Omental fat pad (tissue), 3 donors: ENCODE measurements at regions not wholly inside any gene's neighbourhood (a gene's known extent, or its start where the extent isn't known, plus 50 kb on each side); places are given as distances from the start of the nearest gene placed in this dataset.

Experiments used
- ATAC-seq: fragments of 150-250 bp; one replicate; pipeline ENCODE4 v1.9.1; 2016; ENCODE audit warnings: mild to moderate bottlenecking, moderate library complexity; ENCODE audit not compliant: low FRiP score
- DNase-seq: peaks from one replicate; pipeline ENCODE4 v3.0.0-alpha.2; 2019; ENCODE audit warnings: low spot score
- TF ChIP-seq, protein P1 (sequence below), 3 donors: fragments of 450-650 bp; IDR thresholded peaks; one replicate each; pipeline ENCODE4 v1.5.1; 2016 to 2017; ENCODE audit warnings: antibody characterized with exemption in 3 of 3, mild to moderate bottlenecking in 3 of 3, moderate library complexity in 2 of 3

DNA sequence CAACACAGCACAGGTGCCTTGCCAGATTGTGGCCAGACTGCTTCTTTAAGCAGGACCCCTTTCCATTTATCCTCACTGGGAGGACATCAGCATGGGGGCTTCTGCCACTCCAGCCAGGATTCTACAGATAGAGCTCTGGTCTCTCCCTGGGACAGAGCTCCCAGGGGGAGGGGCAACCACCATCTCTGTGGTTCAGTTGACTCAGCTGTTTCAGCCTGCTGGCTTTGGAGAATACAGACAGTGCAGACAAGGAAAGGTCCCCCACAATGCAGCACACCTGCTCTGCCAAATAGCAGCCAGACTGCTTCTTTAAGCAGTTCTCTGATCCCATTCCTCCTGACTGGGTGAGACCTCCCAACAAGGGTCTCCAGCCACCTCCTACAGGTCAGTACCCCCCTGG, 132.8 kb downstream of the OR2K2 start:
- ATAC-seq (no peak), DNase-seq (no peak)
- TF ChIP-seq, protein P1, sequence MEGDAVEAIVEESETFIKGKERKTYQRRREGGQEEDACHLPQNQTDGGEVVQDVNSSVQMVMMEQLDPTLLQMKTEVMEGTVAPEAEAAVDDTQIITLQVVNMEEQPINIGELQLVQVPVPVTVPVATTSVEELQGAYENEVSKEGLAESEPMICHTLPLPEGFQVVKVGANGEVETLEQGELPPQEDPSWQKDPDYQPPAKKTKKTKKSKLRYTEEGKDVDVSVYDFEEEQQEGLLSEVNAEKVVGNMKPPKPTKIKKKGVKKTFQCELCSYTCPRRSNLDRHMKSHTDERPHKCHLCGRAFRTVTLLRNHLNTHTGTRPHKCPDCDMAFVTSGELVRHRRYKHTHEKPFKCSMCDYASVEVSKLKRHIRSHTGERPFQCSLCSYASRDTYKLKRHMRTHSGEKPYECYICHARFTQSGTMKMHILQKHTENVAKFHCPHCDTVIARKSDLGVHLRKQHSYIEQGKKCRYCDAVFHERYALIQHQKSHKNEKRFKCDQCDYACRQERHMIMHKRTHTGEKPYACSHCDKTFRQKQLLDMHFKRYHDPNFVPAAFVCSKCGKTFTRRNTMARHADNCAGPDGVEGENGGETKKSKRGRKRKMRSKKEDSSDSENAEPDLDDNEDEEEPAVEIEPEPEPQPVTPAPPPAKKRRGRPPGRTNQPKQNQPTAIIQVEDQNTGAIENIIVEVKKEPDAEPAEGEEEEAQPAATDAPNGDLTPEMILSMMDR (IDR thresholded peaks at IDR 0.05), result no peak

DNA sequence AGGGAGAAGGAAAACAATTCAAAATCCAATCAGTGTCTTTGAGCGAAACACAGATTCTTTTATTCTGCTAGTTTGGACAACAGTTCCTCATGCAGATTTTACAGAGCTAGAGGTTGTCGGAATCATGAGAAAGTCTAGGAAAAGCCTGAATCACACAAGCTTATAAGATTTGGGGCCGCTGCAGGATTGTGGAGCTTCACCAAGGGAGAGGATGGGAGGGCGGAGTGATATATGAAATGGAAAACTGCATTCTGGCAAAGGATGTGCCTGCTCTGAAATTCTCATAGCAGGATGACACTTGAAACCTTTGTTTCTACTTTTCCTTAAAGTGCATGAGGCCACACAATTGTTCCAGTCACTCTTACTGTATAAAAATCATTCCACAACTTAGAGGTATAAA, 134.3 kb downstream of the OR2K2 start:
- ATAC-seq, result no peak
- no peak for DNase-seq
- TF ChIP-seq, protein P1 (IDR thresholded peaks at IDR 0.05), result no peak

DNA sequence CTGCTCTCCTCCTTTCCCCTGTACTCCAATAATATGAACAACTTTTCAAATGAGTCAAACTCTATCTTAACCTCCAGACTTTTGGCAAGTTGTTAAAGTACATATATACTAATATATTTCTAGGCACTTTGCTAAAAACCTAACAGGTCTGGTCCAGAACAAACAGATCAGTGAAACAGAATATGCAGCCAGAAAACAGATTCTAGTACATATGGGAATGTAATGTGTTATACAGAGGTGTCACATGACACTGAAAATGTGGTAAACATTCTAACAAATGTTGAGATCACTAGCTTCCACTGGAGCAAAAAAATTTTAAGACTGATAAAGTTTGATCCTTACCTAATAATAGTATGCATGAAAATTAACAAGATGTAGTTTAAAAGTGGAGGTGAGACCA, 136.9 kb downstream of the OR2K2 start:
- ATAC-seq (no peak), DNase-seq (no peak)
- TF ChIP-seq, protein P1 (IDR thresholded peaks at IDR 0.05), result no peak

DNA sequence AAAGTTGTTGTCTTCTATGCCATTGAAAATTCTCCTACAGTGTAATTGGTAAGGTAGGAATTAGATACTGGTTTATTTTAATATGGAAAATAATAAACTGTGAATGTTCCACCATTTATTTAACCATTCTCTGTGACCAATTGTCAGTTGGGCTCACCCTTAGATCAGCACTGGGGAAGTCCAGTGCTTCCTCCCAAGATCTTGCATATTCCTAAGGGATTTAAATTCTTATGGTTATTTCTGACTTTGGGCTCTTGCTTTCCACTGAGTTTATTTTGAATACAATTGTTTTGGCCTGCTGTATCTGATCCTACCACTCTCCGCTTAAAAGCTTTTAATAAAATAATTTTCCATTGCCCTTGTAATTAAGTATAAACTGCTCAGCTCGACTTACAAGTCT, 137.4 kb downstream of the OR2K2 start:
- TF ChIP-seq, protein P1 (IDR thresholded peaks at IDR 0.05), result no peak
- no peak for ATAC-seq
- no peak for DNase-seq

DNA sequence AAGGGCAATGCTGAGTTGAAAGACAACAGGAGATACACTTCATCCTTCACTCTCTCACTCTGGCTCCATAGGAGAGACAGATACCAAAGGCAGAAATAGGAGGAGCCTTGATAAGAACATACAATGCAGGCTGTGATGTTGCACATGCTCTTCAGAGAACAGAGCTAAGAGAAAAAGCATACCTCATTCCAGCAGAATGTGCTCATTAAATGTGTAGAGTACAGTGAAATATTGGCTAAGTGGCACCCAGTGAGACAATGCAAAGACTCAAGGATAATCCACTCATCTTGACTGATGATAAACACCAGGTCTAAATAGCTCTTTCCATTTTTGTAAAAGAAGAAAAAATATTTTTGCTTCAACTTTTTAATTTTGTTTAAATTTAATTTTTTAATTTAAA, 139.7 kb downstream of the OR2K2 start:
- ATAC-seq (no peak), DNase-seq (no peak)
- TF ChIP-seq, protein P1 (IDR thresholded peaks at IDR 0.05), result no peak

DNA sequence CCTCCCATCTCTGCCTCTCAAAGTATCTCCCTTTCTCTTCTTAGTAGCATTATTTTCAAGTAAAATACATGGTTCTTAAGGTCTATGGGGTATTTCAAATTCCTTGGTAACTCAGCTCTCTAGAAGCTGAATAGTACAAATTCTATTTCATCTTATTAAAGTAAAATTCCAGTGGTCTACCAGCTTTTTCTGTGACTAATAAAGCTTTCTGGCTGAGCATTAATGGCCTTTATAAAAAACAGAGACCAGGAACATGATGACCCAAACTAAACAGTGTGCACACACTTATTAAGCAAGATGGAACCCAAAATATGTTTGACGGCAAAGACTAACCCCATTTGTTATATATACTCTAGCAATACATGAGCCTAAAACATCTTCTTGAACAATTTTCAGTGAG, 142.6 kb downstream of the OR2K2 start:
- DNase-seq (no peak), ATAC-seq (no peak)
- TF ChIP-seq, protein P1 (IDR thresholded peaks at IDR 0.05), result no peak

DNA sequence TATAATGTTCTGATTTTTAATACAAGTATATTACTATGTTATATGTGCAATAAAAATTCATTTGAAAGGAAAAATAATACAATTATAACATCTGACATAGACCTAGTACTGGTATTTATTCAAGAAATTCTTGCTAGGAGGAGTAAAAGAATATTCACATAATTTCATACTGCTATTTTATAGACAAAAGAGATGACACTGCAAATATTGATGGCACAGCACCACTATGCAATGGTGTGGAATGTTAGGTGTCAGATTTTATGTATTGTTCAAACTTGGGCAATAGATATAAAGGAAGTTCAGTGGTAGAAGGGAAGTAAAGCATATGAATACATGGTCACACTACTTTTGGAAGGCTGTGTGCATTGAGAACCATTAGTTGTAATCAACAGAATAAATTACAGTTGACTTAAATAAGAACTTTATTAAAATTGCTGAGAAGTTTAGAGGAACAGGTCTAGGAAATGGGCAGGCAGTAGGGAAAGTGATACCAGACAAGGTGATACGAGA, 143.9 kb downstream of the OR2K2 start:
- TF ChIP-seq, protein P1 (IDR thresholded peaks at IDR 0.05), result no peak
- ATAC-seq (no peak), DNase-seq (no peak)
